HG02623 (cell line): ENCODE measurements at regions not wholly inside any gene's neighbourhood (a gene's known extent, or its start where the extent isn't known, plus 50 kb on each side); places are given as distances from the start of the nearest gene placed in this dataset.

Experiments used
- ATAC-seq: cut with Tn5 transposase; IDR thresholded peaks from one replicate; pipeline ENCODE4 v1.9.1; 2021; ENCODE audit warnings: moderate library complexity; ENCODE audit not compliant: unreplicated experiment

DNA sequence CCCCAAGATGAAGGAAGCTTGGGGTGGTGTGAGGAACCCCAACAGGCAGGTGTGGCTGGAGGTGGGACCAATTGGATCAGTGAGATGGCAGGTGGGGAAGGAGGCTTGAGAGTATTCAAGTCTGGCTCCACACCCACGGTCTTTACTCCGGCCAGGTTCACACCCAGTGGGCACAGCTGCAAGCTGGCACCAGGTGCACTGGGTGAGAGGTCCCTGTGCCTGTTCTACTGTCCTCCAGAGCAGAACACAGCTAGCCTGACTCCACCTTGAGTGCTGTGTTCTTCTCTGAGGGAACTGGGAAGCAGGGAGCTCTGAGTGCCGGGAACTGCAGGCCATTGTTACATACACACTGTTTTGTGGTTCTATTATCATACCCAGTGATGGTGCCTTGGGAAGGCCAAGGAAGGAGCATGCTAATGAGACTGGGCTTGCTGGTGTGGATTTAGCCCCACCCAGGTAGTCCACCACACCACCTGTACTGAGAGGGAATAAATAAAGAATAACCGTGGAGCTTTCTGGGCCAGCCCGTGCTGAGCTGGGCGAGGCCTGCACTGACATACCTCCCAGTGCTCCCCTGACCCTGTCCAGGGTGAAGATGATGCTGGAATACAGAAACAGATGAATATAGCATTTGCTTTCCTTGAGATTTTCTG is 93.4 kb downstream of the ABHD5 start:
- ATAC-seq = no peak

DNA sequence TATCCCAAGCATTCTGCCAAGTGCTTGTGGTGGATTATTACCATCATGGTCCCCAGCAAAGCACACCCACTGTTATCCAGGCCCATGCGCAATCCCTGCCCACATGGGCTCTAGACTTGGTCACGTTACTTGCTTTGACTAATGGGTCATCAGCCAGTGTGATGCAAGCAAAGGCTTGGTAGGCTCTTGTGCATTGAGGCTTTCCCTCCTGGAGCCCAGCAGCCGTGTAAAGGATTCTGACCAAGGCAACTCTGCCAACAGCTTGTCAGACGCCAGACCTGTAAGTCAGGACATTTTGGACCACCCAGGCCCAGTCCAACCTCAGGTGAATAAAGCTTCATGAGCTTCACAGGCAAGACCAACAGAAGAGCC is 93.9 kb downstream of the ABHD5 start:
- ATAC-seq = no peak

DNA sequence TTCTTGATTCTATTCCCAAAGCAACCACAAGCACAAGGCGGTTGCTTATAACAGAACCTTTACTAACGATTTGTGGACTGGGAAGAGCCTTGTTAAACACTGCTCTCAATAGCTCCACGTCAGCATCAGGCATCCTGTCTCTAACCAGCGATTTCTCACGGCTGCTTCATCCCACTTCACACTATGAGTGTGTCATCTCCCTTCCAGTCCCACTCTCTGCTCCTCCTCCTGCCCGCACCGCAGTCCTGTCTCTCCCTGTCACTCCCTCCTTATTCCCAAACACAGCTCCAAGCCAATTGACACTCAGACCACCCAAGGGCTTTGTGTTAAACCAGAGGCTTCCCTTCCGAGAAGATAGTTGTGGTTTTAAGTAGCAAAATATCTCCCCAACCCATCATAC is 94.8 kb downstream of the ABHD5 start:
- ATAC-seq = no peak

DNA sequence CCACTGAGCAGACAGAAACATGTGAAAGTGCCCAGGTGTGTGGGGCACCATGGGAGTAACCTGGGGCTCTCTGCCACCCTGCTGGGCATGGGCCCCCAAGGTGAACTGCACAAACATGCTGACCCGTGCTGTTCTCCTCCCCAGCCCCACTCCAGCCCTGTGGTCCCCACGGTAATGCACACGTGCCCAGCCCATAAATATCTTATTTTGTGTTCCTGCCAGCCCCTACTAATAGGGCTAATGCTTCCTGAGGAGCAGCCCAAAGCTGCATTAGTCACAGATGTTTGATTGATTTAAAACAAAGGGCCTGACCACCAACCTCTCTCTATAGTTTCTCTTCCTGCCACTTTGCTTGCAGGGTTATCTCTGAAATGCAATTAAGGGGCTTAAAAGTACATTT is 95.4 kb downstream of the ABHD5 start:
- no peak for ATAC-seq

DNA sequence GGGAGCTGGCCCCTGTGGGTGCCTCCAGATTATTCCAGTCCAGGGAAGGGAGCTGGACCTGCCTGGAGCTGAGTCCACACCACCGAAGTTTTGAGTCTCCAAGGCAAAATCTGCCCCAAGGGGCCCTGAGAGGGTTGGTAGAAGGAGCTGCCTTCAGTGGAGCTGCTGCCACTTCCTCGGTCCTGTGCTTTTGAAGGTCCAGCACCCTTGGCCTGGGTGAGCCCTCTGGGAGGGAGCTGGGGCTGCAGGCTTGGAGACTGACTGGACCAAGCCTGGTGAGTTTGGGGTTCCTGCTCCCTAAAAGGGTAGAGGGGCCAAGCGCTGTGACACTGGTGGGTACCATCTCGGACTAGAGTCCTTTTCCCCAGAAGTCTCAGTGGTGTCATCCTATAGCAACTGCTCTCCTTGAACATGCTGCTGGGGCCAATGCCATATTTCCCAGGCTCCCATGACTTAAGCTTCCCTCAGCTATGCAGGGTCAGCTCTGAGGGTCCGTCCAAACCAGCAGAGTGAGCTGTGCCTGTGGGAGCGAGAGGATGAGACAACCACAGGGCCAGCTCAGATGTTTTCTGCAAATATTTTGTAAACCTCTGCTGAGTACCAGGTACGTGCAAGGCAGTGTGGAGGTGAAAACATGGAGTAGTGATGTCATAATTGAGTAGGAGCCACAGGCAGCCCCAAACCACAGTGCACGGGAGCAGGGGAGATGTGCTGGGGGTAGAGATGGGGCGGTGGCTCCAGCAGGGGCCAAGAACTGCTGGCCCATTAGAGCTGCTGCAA is 96.0 kb downstream of the ABHD5 start:
- no peak for ATAC-seq

DNA sequence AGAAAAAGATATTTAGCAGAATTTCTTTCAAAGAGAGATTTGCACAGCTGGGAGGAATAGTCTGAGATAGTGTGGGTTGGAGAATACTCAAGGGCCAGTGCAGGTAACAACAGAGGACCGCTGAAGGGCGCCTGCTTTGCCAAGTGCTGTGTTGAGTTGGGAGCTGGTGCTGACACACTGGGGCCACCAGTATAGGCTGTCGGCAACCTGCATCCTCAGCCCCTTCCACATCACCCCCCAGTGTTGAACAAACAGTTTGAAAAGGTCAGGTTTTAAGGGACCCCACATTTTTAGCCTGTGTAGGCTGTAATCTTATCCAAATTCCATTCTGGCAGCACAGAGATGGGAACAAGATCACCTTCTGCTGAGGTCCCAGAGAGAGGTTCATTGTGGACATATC is 96.6 kb downstream of the ABHD5 start:
- no peak for ATAC-seq

DNA sequence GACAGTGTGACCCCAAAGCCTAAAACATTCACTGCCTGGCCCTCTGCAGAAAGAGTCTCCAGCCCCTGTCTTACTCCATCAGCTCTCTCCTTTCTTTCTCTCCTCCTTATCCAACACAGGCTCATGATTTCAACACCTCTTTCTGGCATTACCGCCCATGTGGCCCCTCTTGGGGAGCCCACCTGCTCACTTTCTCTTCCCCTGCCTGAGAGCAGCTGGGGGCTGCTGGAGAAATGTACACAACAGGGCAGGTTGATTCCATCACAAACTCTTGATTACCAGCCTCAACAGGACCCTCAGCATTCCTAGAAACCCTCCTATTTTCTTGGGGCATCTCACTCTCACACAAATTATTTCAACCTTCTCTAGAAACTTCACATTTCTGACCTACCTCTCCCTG is 98.3 kb downstream of the ABHD5 start:
- no peak for ATAC-seq

DNA sequence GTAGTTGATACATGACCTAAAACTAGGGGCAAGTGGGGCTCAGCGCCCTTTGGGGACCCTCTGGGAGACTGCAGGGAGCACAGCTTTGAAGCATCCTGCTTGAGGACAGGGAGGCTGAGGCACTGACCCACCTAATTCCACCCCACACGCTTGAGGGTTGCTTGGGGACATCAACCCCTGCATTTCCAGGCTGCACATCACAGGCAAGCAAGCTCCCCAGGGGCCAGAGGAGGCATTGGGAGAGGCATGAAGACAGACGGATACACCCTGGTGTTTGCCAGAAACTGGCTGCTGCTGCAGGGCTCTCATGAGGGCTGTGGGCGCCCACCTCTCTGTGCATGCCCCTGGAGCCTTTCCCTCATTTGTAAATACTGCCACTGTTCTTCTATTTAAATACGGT is 99.3 kb downstream of the ABHD5 start:
- no peak for ATAC-seq

DNA sequence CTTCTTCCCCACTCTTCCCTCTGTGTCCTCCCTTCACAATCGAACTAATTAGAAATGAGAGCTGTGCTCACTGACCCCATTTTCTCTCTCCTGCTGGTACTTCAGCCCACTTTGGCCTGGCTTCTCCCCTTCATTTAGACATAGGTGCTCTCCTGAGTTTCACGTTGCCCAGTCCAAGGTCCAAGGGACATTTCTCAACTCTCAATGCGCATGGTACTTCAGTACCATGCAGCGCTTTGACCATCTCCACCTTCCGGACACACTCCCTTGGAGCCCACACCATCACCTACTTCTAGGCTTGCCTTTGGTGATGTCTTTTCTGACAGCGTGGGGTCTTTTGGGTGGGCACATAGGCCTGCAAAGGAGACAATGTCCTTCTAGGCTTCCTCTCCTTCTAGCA is 99.7 kb downstream of the ABHD5 start:
- no peak for ATAC-seq

DNA sequence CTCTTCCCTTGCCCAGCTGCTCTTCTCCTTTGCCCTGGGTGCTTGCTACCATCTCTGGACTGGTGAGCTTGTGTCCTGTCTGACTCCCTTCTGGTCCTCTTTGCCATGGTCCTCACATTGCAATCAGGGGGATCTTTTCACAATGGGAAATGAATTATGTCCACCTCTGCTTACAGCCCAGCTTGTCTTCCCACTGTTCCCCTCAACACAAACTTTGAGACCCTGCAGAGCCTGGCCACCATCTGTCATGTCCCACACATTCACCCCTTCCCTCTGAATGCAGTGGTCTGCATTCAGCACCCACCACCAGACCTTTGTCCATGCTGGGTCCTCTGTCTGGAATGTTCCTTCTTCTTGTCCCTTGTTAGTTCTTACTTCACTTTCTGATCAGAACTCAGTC is 100.5 kb downstream of the ABHD5 start:
- ATAC-seq = no peak

DNA sequence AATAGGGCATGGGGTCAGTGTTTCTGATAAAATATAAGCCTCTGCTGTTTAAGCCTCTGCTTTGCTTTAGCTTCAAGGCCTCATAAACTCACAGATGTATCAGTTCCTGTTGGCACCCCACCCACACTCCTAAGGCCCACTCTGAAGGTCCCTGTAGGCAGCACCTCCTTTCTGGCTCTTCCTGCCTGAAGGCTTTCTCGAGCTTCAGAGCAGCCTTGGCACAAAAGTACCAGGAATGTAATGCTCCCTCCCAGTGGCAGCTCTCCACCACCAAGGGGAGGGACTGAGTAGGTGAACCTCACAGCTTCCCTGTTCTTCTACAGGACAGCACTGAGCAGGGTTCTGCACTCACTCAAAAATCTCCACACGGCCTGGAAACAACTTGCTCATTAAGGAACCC is 102.2 kb downstream of the ABHD5 start:
- ATAC-seq = no peak

DNA sequence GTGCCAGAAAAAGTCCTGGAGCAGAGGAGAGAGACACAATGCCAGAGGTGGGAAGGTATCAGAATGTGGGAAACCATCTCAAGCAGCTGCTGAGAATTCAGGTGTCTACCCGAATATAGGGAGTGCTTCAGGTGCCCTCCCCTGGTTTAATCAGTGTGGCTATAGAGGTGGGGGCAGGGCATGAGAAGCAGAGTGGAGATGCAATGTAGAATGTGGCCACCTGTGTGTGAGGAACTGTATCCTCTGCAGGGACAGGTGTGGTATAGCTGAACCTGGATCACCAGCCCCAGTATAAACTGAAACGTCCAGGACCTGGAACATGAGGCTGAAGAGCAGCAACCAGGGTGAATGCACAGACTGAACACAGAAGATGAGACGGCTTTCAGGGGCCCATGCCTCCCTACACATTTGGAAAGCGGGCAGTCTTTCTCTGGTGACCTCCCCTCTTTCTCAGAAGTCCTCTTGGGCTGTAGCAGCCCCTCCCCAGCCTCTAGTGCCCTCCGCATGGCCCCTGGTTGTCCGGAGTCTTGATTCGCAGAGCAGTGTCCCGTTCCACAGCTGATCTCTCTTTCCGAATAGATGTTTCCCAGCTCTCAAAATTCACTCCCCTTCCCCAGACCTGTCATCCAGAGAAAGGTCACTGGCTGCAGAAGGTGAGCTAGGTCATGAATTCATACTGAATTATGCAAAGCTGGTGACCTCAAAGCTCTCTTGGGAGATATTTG is 103.1 kb downstream of the ABHD5 start:
- ATAC-seq = no peak

DNA sequence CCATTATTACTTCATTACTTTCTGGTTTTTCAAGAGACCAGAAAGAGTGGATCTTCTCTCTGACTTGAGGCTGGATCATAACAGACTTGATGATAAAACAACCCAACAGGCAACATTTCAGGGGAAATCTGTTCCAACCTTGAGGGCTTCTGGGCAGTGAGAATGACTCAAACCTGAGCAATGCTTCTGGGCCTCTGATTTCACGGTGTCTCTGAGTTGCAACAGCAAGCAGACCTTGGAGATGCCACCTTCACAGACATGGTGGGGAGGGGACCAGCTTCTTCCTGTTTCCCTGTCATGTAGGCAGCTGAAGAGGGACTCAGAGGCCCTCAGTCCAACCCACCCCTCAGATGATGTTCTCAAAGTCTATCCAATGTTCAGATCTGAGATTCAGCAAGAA is 104.0 kb downstream of the ABHD5 start:
- ATAC-seq = no peak

DNA sequence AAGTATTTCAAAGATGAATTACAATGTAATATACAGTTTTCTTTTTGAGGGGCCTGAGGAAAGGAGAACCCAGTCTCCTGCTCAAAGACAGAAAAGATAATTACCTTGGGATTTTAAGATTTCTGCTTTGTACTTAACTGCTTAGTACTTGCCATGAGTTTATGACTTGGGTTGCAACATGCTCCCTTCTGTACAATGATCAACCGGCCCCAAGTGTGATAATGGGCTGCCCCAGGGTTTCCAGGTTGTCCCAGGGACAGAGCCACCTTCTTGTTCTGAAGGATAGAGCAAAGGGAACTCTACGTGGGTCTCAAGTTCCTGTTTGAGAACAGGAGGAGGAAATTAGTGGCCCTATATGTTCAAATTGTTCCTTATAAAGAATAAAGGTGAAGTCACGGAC is 104.8 kb downstream of the ABHD5 start:
- ATAC-seq = no peak

DNA sequence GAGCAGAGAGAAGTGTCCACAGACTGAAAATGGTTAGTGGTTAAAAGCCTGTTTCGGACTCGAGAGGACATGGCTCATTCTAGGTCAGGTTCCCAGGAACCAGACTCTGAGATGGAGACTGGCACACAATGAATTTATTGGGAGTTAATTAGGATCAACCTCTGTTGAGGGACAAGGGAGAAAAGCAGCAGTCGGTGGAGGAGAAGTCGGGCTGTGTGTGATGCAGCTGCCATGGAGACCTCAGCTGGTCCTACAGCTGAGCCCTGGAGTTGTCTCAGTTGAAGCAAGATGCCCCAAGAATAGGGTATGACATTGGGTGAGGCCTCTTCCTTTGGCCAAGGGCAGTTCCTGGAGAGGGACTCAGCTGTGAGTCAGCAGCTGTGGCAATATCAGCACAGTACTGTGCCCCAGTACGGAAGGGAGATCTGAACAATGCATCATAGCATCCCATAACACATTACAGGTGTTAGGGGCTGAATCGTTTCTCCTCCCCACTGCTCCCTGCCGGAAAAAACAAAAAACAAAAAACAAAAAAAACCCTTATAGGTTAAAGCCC is 105.4 kb downstream of the ABHD5 start:
- no peak for ATAC-seq

DNA sequence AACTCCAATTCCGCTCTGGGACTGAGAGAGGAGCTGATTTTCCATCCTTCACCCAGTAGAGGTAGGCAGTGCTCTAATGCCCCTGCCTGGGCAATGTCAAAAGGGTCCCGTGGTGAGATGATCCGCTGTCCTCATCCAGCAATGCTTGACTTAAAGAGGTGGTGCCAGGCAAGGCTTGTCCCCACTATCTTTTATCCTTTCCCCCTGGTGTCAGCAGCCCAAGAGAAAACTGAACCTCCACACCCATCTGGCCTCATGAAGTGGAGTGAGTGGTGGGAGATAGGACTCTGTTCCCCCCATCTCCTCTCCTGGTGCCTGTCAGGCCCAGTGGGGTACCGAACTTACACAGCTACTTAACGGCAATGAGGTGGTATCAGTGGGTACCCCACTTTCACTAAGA is 107.1 kb downstream of the ABHD5 start:
- ATAC-seq = no peak

DNA sequence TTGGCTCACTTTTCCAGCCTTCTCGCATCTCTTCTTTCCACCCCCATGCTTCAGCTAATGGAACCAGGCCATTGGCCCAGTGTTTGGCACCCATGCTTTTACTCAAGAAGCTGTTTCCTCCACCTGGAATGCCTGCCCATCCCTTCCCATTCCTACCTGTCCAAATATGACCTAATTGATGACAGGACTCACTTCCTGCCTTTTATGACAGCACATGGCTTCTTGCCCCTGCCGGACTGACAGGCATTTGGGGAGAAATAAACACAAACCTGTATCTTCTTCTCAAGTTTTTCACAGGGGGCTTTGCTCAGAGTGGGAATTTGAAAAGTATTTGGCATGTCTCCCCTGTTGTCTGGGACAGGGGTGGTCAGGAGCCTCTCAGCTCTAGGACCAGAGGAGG is 120.1 kb downstream of the ABHD5 start:
- ATAC-seq = no peak

DNA sequence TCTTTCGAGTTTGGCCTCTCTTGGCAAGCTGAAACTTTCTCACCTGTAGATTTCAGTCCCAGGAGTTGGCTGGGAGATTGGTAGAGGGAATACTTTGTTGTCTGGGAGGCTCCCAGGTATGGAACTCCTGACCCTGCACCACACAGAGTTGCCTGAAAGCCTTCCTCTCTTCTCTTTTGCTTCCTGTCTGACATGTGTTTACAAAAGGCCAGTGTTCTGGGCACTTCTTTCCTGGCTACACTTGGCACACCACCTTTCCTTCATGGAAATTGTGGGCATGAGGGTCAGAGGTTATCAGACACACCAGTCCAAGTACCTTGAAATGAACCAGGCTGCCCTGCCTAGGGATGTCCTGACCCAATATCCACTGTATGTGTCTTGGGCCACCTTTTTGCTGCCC is 123.7 kb downstream of the ABHD5 start:
- no peak for ATAC-seq

DNA sequence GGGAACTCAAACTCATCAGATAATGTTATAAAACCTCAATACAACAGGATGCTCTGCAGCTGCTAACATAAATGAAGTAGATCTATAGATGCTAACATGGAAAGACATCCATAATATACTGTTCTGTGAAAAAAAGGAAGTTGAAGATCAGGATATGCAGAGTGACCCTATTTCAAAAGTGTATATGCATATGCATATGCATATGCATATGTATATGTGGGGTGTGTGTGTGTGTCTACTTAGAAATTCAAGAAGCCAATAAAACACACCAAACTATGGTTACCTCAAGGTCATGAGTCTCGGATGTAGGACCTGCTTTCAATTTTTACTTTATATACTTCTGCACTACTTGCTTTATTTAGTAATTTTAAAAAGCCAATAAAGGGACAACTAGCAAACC is 125.6 kb downstream of the ABHD5 start:
- ATAC-seq = no peak

DNA sequence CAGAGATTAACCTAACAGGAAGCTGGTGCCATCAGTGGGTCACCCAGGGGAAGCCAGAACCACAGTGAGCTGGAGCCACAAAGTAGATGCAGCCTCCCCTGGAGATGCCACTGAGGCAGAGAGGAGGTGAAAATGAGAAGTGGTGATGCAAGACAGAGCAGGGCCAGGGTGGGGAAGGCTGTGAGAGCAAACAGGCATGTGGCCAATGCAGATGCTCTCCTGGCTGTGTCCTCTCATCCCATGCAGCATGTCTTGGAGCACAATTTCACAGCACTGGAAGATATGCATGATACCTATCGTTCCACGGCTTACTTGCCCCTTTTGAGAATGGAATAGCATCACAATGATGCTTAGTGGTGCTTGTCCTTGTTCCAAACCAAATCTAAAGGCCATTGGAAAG is 126.3 kb downstream of the ABHD5 start:
- no peak for ATAC-seq

DNA sequence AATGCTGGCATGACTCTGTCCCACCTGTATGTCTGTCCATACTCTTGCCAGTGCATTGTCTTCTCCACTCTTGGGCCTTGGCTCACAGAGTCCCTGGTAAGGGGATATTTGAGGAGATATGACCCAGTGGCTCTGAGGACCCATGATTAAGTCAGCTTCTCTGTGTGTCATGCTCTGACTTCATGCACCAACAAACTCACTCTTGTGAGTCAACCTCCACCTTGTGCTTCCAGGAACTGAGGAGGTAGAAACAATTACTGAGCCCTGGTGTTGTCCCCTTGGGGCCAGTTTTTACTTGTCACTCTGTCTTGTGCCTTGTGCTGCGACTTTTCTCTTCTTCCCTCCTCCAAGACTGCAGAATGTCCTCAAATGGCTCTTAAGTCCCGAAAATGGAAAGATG is 127.1 kb downstream of the ABHD5 start:
- no peak for ATAC-seq

DNA sequence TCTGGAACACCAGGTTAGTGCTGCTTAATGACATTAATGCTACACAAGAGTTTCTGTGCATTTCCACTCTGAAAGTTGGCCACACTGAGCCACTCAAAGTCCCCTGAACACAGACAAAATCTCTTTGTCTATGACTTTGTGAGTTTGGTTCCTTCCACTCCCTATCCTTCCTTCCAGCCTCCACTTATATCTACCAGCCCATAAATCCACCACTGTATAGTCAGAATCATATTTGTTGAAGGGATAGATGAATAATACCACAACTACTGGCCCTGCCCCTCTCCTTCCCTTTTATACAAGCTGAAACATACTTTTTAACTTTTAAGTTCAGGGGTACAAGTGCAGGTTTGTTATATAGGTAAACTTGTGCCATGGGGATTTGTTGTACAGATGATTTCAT is 127.5 kb downstream of the ABHD5 start:
- ATAC-seq = no peak
